ENCODE measurements at regions not wholly inside any gene's neighbourhood (a gene's known extent, or its start where the extent isn't known, plus 50 kb on each side); places are given as distances from the start of the nearest gene placed in this dataset.
"Not testable (repeated sequence)": the region's sequence is repeated elsewhere in the genome, so short reads cannot be mapped to it uniquely, and the experiment has no call there.

- not testable (repeated sequence) for TF ChIP-seq HDGF (IDR thresholded peaks at IDR 0.05; ENCODE audit: borderline replicate concordance); FOXM1 (IDR thresholded peaks at IDR 0.05; ENCODE audit: borderline replicate concordance); ZNF384 (IDR thresholded peaks at IDR 0.05); CTBP1 (IDR thresholded peaks at IDR 0.05; ENCODE audit: borderline replicate concordance); TARDBP (IDR thresholded peaks at IDR 0.05); SP1 (IDR thresholded peaks at IDR 0.05); FOXA1 (IDR thresholded peaks at IDR 0.05); ELF4 (IDR thresholded peaks at IDR 0.05); BHLHE40 (IDR thresholded peaks at IDR 0.05; ENCODE audit: borderline replicate concordance); NFRKB (IDR thresholded peaks at IDR 0.05); PKNOX1 (IDR thresholded peaks at IDR 0.05); FOXK2 (IDR thresholded peaks at IDR 0.05); ARNT (IDR thresholded peaks at IDR 0.05); SUZ12 (IDR thresholded peaks at IDR 0.05)
Observed at GRCh38 chr21:27908816-27909215, 941.9 kb upstream of the ADAMTS5 start.

All from HEK293T (cell line).